ENCODE measurements at regions not wholly inside any gene's neighbourhood (a gene's known extent, or its start where the extent isn't known, plus 50 kb on each side); places are given as distances from the start of the nearest gene placed in this dataset.

- Histone ChIP-seq H2AFZ (replicated peaks) (no peak overlapping the region), H3K79me2 (ENCODE audit: low read depth) (peaks cover 30% of the 10 kb centered on the region), H3K4me3 (no peak overlapping the region), H3K4me2 (no peak overlapping the region), H4K20me1 (ENCODE audit: low read depth) (peaks cover 76% of the 10 kb centered on the region), H3K4me1 (peaks cover 6% of the 10 kb centered on the region), H3K9me3 (ENCODE audit: low read depth) (no peaks in the 10 kb centered on the region), H3K36me3 (no peaks in the 10 kb centered on the region), H3K27ac (no peak overlapping the region), H3K27me3 (no peaks in the 10 kb centered on the region), H3F3A (ENCODE audit: low read depth) (no peaks in the 10 kb centered on the region), H3K9ac (no peak overlapping the region)
- Mint-ChIP-seq H3K9me3 (no peaks in the 10 kb centered on the region), H3K4me1 (peaks cover 14% of the 10 kb centered on the region), H3K27me3 (ENCODE audit: insufficient read depth, low read depth) (no peaks in the 10 kb centered on the region), H3K36me3 (peaks cover 3% of the 10 kb centered on the region), H3K4me3 (no peak overlapping the region), H3K27ac (no peak overlapping the region)
- no peak for DNase-seq (ENCODE audit: low spot score)
- TF ChIP-seq CTCF (IDR thresholded peaks at IDR 0.05), result no peak
- TF ChIP-seq EZH2phosphoT487 (IDR thresholded peaks at IDR 0.05), result no peak
Observed at GRCh38 chr22:40116496-40117200, 61.1 kb upstream of the TNRC6B start.

- no peaks in the 10 kb centered on the region for H3K9me3 ChIP-seq (ENCODE audit: low read depth)
- Mint-ChIP-seq H3K27me3 (ENCODE audit: insufficient read depth, low read depth) (no peaks in the 10 kb centered on the region), H3K4me3 (no peak overlapping the region), H3K36me3 (peaks cover 3% of the 10 kb centered on the region), H3K27ac (no peak overlapping the region), H3K4me1 (peaks cover 17% of the 10 kb centered on the region), H3K9me3 (no peaks in the 10 kb centered on the region)
- no peak for DNase-seq (ENCODE audit: low spot score)
- H3K4me2 ChIP-seq, result no peak overlapping the region
- no peak overlapping the region for H3K4me3 ChIP-seq
- peaks cover 6% of the 10 kb centered on the region for H3K4me1 ChIP-seq
- H3K27ac ChIP-seq, result no peak overlapping the region
- H3K9ac ChIP-seq, result no peak overlapping the region
- H2AFZ ChIP-seq (replicated peaks), result no peak overlapping the region
- TF ChIP-seq EZH2phosphoT487 (IDR thresholded peaks at IDR 0.05) (no peak), EZH2 (IDR thresholded peaks at IDR 0.05) (no peak), CTCF (IDR thresholded peaks at IDR 0.05) (no peak)
- peaks cover 72% of the 10 kb centered on the region for H4K20me1 ChIP-seq (ENCODE audit: low read depth)
- peaks cover 15% of the 10 kb centered on the region for H3K79me2 ChIP-seq (ENCODE audit: low read depth)
- H3F3A ChIP-seq (ENCODE audit: low read depth), result no peaks in the 10 kb centered on the region
- H3K27me3 ChIP-seq, result no peaks in the 10 kb centered on the region
- no peaks in the 10 kb centered on the region for H3K36me3 ChIP-seq
Observed at GRCh38 chr22:40118979-40119378, 58.7 kb upstream of the TNRC6B start.

- Histone ChIP-seq H4K20me1 (ENCODE audit: low read depth) (peaks cover 54% of the 10 kb centered on the region), H3K9ac (no peak overlapping the region), H2AFZ (replicated peaks) (no peak overlapping the region), H3K4me1 (peaks cover 6% of the 10 kb centered on the region), H3K79me2 (ENCODE audit: low read depth) (peaks cover 10% of the 10 kb centered on the region), H3K27me3 (no peaks in the 10 kb centered on the region), H3K27ac (no peak overlapping the region), H3K36me3 (no peaks in the 10 kb centered on the region), H3K9me3 (ENCODE audit: low read depth) (no peaks in the 10 kb centered on the region), H3K4me3 (no peak overlapping the region), H3K4me2 (no peak overlapping the region), H3F3A (ENCODE audit: low read depth) (no peaks in the 10 kb centered on the region)
- H3K36me3 Mint-ChIP-seq, result peaks cover 3% of the 10 kb centered on the region
- H3K9me3 Mint-ChIP-seq, result no peaks in the 10 kb centered on the region
- DNase-seq (ENCODE audit: low spot score), result no peak
- no peak overlapping the region for H3K27ac Mint-ChIP-seq
- no peak overlapping the region for H3K4me3 Mint-ChIP-seq
- no peak for TF ChIP-seq CTCF (IDR thresholded peaks at IDR 0.05)
- TF ChIP-seq EZH2phosphoT487 (IDR thresholded peaks at IDR 0.05), result no peak
- no peak for TF ChIP-seq EZH2 (IDR thresholded peaks at IDR 0.05)
- peaks cover 17% of the 10 kb centered on the region for H3K4me1 Mint-ChIP-seq
- H3K27me3 Mint-ChIP-seq (ENCODE audit: insufficient read depth, low read depth), result no peaks in the 10 kb centered on the region
Observed at GRCh38 chr22:40120848-40121247, 56.9 kb upstream of the TNRC6B start.
